ENCODE measurements at regions not wholly inside any gene's neighbourhood (a gene's known extent, or its start where the extent isn't known, plus 50 kb on each side); places are given as distances from the start of the nearest gene placed in this dataset.
"Not testable (repeated sequence)": the region's sequence is repeated elsewhere in the genome, so short reads cannot be mapped to it uniquely, and the experiment has no call there.

DNA sequence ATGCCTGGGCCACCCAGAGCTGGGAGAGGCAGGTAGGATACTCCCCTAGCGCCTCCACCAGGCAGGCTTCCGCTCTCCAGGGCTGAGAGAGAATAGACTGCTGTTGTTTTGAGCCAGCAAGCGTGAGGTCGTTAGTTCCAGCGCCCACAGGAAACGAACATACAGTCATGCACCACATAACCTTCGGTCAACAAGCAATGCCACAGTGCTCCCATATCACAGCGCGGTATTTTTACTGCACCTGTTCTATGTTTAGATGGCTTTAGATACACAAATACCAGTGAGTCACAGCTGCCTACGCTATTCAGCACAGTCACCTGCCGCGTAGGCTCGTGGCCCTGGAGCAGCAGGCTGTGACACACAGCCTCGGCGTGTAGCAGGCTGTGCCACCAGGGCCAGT is 5502.3 kb upstream of the TPTE start:
- TF ChIP-seq, protein P1, sequence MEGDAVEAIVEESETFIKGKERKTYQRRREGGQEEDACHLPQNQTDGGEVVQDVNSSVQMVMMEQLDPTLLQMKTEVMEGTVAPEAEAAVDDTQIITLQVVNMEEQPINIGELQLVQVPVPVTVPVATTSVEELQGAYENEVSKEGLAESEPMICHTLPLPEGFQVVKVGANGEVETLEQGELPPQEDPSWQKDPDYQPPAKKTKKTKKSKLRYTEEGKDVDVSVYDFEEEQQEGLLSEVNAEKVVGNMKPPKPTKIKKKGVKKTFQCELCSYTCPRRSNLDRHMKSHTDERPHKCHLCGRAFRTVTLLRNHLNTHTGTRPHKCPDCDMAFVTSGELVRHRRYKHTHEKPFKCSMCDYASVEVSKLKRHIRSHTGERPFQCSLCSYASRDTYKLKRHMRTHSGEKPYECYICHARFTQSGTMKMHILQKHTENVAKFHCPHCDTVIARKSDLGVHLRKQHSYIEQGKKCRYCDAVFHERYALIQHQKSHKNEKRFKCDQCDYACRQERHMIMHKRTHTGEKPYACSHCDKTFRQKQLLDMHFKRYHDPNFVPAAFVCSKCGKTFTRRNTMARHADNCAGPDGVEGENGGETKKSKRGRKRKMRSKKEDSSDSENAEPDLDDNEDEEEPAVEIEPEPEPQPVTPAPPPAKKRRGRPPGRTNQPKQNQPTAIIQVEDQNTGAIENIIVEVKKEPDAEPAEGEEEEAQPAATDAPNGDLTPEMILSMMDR (IDR thresholded peaks at IDR 0.05), result not testable (repeated sequence)
- not testable (repeated sequence) for TF ChIP-seq POLR2A (IDR thresholded peaks at IDR 0.05)
